SK-N-SH (cell line): ENCODE measurements at regions not wholly inside any gene's neighbourhood (a gene's known extent, or its start where the extent isn't known, plus 50 kb on each side); places are given as distances from the start of the nearest gene placed in this dataset.
A peak's percentile ranks its signal among the peaks of the same experiment; 100 is the strongest.

ENCODE experiments used
- CTCF ChIA-PET: fragments of 300-600, 350-600 bp; formaldehyde crosslinking; extraction: SDS; loops from one replicate; lab custom pipeline; 2021; lab: Yijun Ruan, JAX
- POLR2A ChIA-PET: fragments of 350-600 bp; sonication (Branson Sonifier 250); formaldehyde crosslinking; extraction: SDS; loops from one replicate; lab custom pipeline; 2020; ENCODE audit warnings: antibody characterized with exemption, inconsistent platforms; lab: Yijun Ruan, JAX
- DNase-seq: peaks from one replicate; pipeline ENCODE4 v3.0.0; 2012
- H2AFZ ChIP-seq: fragments of 200-600 bp; sonication (generic); 2 replicates; pipeline ENCODE4 v1.8.1; 2016; ENCODE audit warnings: antibody characterized with exemption, mild to moderate bottlenecking, low read depth
- H3F3A ChIP-seq: fragments of 200-600 bp; sonication (generic); replicated peaks from 2 replicates; pipeline ENCODE3; 2016; ENCODE audit warnings: antibody characterized with exemption, mild to moderate bottlenecking; ENCODE audit not compliant: insufficient read depth
- H3K27ac ChIP-seq, 2 experiments: fragments of 200-500 bp in 1 of 2; fragments of 200-600 bp in 1 of 2; sonication (Bioruptor generic) in 1 of 2; sonication (generic), shearing (Covaris generic) in 1 of 2; 2 replicates each; pipeline versions ENCODE4 v1.5.1 to v1.6.1; 2014 to 2016; ENCODE audit warnings: low read depth in 2 of 2, inconsistent platforms in 1 of 2, low read length in 1 of 2, mild to moderate bottlenecking in 1 of 2, mixed read lengths in 1 of 2
- H3K27me3 ChIP-seq: fragments of 200-600 bp; sonication (generic), shearing (Covaris generic); 2 replicates; pipeline ENCODE4 v1.6.1; 2016; ENCODE audit warnings: mixed run types; ENCODE audit not compliant: insufficient read depth
- H3K36me3 ChIP-seq, 2 experiments: fragments of 200-500 bp in 1 of 2; fragments of 200-600 bp in 1 of 2; sonication (Bioruptor generic) in 1 of 2; sonication (generic) in 1 of 2; replicated peaks in 1 of 2; 2 replicates each; pipeline versions ENCODE3 to v1.5.1; 2014 to 2016; ENCODE audit warnings: low read length in 1 of 2, mild to moderate bottlenecking in 1 of 2; ENCODE audit not compliant: insufficient read depth in 2 of 2, control insufficient read depth in 1 of 2
- H3K4me1 ChIP-seq, 2 experiments: fragments of 200-500 bp in 1 of 2; fragments of 200-600 bp in 1 of 2; sonication (Bioruptor generic) in 1 of 2; sonication (generic), shearing (Covaris generic) in 1 of 2; 2 replicates each; pipeline versions ENCODE4 v1.5.1 to v1.6.1; 2014 to 2016; ENCODE audit warnings: low read depth in 1 of 2, low read length in 1 of 2, mixed run types in 1 of 2; ENCODE audit not compliant: insufficient read depth in 2 of 2, control insufficient read depth in 1 of 2
- H3K4me2 ChIP-seq: fragments of 200-600 bp; sonication (generic), shearing (Covaris generic); 2 replicates; pipeline ENCODE4 v1.6.1; 2017; ENCODE audit warnings: mixed run types
- H3K4me3 ChIP-seq, 2 experiments: fragments of 200-500 bp in 1 of 2; fragments of 200-600 bp in 1 of 2; sonication (Bioruptor generic) in 1 of 2; sonication (generic), shearing (Covaris generic) in 1 of 2; 2 replicates each; pipeline versions ENCODE4 v1.5.1 to v1.8.1; 2014 to 2016; ENCODE audit warnings: low read depth in 2 of 2, inconsistent platforms in 1 of 2, low read length in 1 of 2, mild to moderate bottlenecking in 1 of 2, mixed read lengths in 1 of 2, moderate library complexity in 1 of 2
- H3K79me2 ChIP-seq: fragments of 200-600 bp; sonication (generic); 2 replicates; pipeline ENCODE4 v1.8.1; 2017; ENCODE audit warnings: mild to moderate bottlenecking; ENCODE audit not compliant: insufficient read depth
- H3K9ac ChIP-seq: fragments of 200-600 bp; sonication (generic); 2 replicates; pipeline ENCODE4 v1.6.1; 2017; ENCODE audit warnings: mixed run types
- H3K9me2 ChIP-seq: fragments of 200-600 bp; sonication (generic); 2 replicates; pipeline ENCODE4 v1.6.1; 2017; ENCODE audit warnings: mixed run types
- H3K9me3 ChIP-seq: fragments of 200-600 bp; sonication (generic); 2 replicates; pipeline ENCODE4 v1.6.1; 2017; ENCODE audit warnings: mixed run types, mild to moderate bottlenecking, moderate library complexity
- H4K20me1 ChIP-seq: fragments of 200-600 bp; sonication (generic); 2 replicates; pipeline ENCODE4 v1.6.1; 2017; ENCODE audit warnings: mild to moderate bottlenecking, mixed run types; ENCODE audit not compliant: insufficient read depth
- CHD2 ChIP-seq: fragments of 150-350 bp; IDR thresholded peaks from 2 replicates; pipeline ENCODE4 v1.6.1; 2018; ENCODE audit warnings: low read length; ENCODE audit not compliant: partially characterized antibody
- CTCF ChIP-seq: fragments of 200-600 bp; sonication (generic); IDR thresholded peaks from 2 replicates; pipeline ENCODE4 v1.6.1; 2017; ENCODE audit warnings: antibody characterized with exemption, mild to moderate bottlenecking, moderate library complexity
- ELF1 ChIP-seq: IDR thresholded peaks from 2 replicates; pipeline ENCODE4 v1.4.0; 2012
- EZH2phosphoT487 ChIP-seq: fragments of 200-600 bp; sonication (generic); IDR thresholded peaks from 2 replicates; pipeline ENCODE4 v1.6.1; 2017; ENCODE audit warnings: low read depth, mixed run types, mild to moderate bottlenecking, antibody characterized with exemption, moderate library complexity, borderline replicate concordance
- GABPA ChIP-seq: IDR thresholded peaks from 2 replicates; pipeline ENCODE4 v1.4.0; 2012; ENCODE audit warnings: low read depth, mild to moderate bottlenecking
- MXI1 ChIP-seq: IDR thresholded peaks from 2 replicates; pipeline ENCODE4 v1.6.1; 2012; ENCODE audit warnings: mild to moderate bottlenecking, low read depth, low read length, improper control_type of control experiment
- PBX3 ChIP-seq: IDR thresholded peaks from 2 replicates; pipeline ENCODE4; 2012
- RCOR1 ChIP-seq: fragments of 150-350 bp; IDR thresholded peaks from 2 replicates; pipeline ENCODE4 v1.6.1; 2017; ENCODE audit warnings: antibody characterized with exemption, low read length
- REST ChIP-seq: IDR thresholded peaks from 2 replicates; pipeline ENCODE4 v1.6.1; 2012; ENCODE audit warnings: mild to moderate bottlenecking, low read depth, low read length, moderate library complexity
- RXRA ChIP-seq: IDR thresholded peaks from 2 replicates; pipeline ENCODE4 v1.4.0; 2012; ENCODE audit warnings: low read depth, mild to moderate bottlenecking, borderline replicate concordance
- SIN3A ChIP-seq: IDR thresholded peaks from 2 replicates; pipeline ENCODE4 v1.6.1; 2012; ENCODE audit warnings: low read depth, mild to moderate bottlenecking, low read length, moderate library complexity, borderline replicate concordance
- SMC3 ChIP-seq: IDR thresholded peaks from 2 replicates; pipeline ENCODE4 v1.6.1; 2012; ENCODE audit warnings: low read depth, low read length, improper control_type of control experiment
- TCF12 ChIP-seq: IDR thresholded peaks from 2 replicates; pipeline ENCODE4 v1.4.0; 2012
- USF2 ChIP-seq: fragments of 150-350 bp; IDR thresholded peaks from 2 replicates; pipeline ENCODE4 v1.6.1; 2017; ENCODE audit warnings: antibody characterized with exemption, low read length, low read depth, borderline replicate concordance
- WGBS: methylation state at CpG from one replicate; pipeline ENCODE4 v1.1.6; 2017; ENCODE audit warnings: low lambda C conversion rate; 5-methylcytosine and 5-hydroxymethylcytosine counted together

- Histone ChIP-seq H3K27ac (no peak overlapping the region), H2AFZ (no peak overlapping the region), H3K27me3 (no peaks in the 10 kb centered on the region), H3K4me2 (no peak overlapping the region), H3K79me2 (no peaks in the 10 kb centered on the region), H3K9me3 (no peaks in the 10 kb centered on the region), H3K4me1 (no peaks in the 10 kb centered on the region), H3K9me2 (no peaks in the 10 kb centered on the region), H3K4me3 (no peak overlapping the region), H3K9ac (no peak overlapping the region), H4K20me1 (no peaks in the 10 kb centered on the region), H3K36me3 (no peaks in the 10 kb centered on the region), H3F3A (no peaks in the 10 kb centered on the region)
- CTCF ChIA-PET = no interaction called here
- POLR2A ChIA-PET = no interaction called here
- DNase-seq = no peak
- 42% methylated on average over 6 of the region's 6 CpGs for WGBS
- no peak for TF ChIP-seq TCF12
- no peak for TF ChIP-seq USF2
- no peak for TF ChIP-seq ELF1
- TF ChIP-seq CHD2 = no peak
- TF ChIP-seq EZH2phosphoT487 = no peak
- no peak for TF ChIP-seq RXRA
- no peak for TF ChIP-seq CTCF
Measured at GRCh38 chr2:210912779-210913178, 356.4 kb downstream of the CPS1 start.

- H3K27me3 ChIP-seq = no peaks in the 10 kb centered on the region
- no peak overlapping the region for H3K4me2 ChIP-seq
- TF ChIP-seq GABPA = no peak
- TF ChIP-seq TCF12 = 0 out of 2 replicates have a peak, but pooled peaks have one; percentile 9
- H3K27ac ChIP-seq = no peak overlapping the region
- no peaks in the 10 kb centered on the region for H3K4me1 ChIP-seq
- no peaks in the 10 kb centered on the region for H3K9me2 ChIP-seq
- ChIA-PET CTCF (interaction anchor here (0.6 kb wide), 1 partner anchor 1335 kb away, joined by 3 read pairs; no protein-coding TSS in a partner anchor), POLR2A (no interaction called here)
- peak; percentile 8 for DNase-seq
- no peak overlapping the region for H2AFZ ChIP-seq
- H3K9ac ChIP-seq = no peak overlapping the region
- no peaks in the 10 kb centered on the region for H3K79me2 ChIP-seq
- H3K4me3 ChIP-seq = no peak overlapping the region
- H4K20me1 ChIP-seq = no peaks in the 10 kb centered on the region
- no peaks in the 10 kb centered on the region for H3K9me3 ChIP-seq
- no peaks in the 10 kb centered on the region for H3K36me3 ChIP-seq
- H3F3A ChIP-seq = no peaks in the 10 kb centered on the region
- 19% methylated on average over 2 of the region's 2 CpGs for whole genome bisulfite sequencing
Measured at GRCh38 chr2:210913461-210913860, 357.1 kb downstream of the CPS1 start.

- Histone ChIP-seq H3K36me3 (no peaks in the 10 kb centered on the region), H3F3A (no peaks in the 10 kb centered on the region), H3K27me3 (no peaks in the 10 kb centered on the region), H3K9ac (no peak overlapping the region), H2AFZ (no peak overlapping the region), H3K4me2 (no peak overlapping the region), H3K9me3 (no peaks in the 10 kb centered on the region), H3K4me1 (no peaks in the 10 kb centered on the region), H4K20me1 (no peaks in the 10 kb centered on the region), H3K79me2 (no peaks in the 10 kb centered on the region), H3K27ac (no peak overlapping the region), H3K9me2 (no peaks in the 10 kb centered on the region), H3K4me3 (no peak overlapping the region)
- WGBS = 38% methylated on average over 1 of the region's 1 CpG
- ChIA-PET CTCF (no interaction called here), POLR2A (no interaction called here)
- DNase-seq = no peak
- TF ChIP-seq PBX3 = no peak
- TF ChIP-seq SIN3A = no peak
- TF ChIP-seq ELF1 = no peak
- TF ChIP-seq SMC3 = no peak
- no peak for TF ChIP-seq REST
- TF ChIP-seq MXI1 = no peak
- no peak for TF ChIP-seq RCOR1
Measured at GRCh38 chr2:210915912-210916311, 359.5 kb downstream of the CPS1 start.
